Lower leg skin (tissue), 3 donors: ENCODE measurements at regions not wholly inside any gene's neighbourhood (a gene's known extent, or its start where the extent isn't known, plus 50 kb on each side); places are given as distances from the start of the nearest gene placed in this dataset.

Experiments
- CTCF ChIP-seq, 3 donors: fragments of 450-650 bp; IDR thresholded peaks; one replicate each; pipeline ENCODE4 v1.5.1; 2016; ENCODE audit warnings: antibody characterized with exemption in 3 of 3, mild to moderate bottlenecking in 3 of 3, moderate library complexity in 2 of 3
- POLR2A ChIP-seq, 2 donors: fragments of 450-650 bp; IDR thresholded peaks; one replicate each; pipeline ENCODE4 v1.6.1; 2016 to 2017; ENCODE audit warnings: antibody characterized with exemption in 2 of 2, mild to moderate bottlenecking in 1 of 2, moderate library complexity in 1 of 2

- TF ChIP-seq CTCF (IDR thresholded peaks at IDR 0.05) (no peak), POLR2A (IDR thresholded peaks at IDR 0.05) (no peak)
These were observed 116.6 kb downstream of the SLC4A3 start for GRCh38 chr2:219744066-219744465.
